ENCODE measurements at regions not wholly inside any gene's neighbourhood (a gene's known extent, or its start where the extent isn't known, plus 50 kb on each side); places are given as distances from the start of the nearest gene placed in this dataset.
"Not testable (repeated sequence)": the region's sequence is repeated elsewhere in the genome, so short reads cannot be mapped to it uniquely, and the experiment has no call there.

DNA sequence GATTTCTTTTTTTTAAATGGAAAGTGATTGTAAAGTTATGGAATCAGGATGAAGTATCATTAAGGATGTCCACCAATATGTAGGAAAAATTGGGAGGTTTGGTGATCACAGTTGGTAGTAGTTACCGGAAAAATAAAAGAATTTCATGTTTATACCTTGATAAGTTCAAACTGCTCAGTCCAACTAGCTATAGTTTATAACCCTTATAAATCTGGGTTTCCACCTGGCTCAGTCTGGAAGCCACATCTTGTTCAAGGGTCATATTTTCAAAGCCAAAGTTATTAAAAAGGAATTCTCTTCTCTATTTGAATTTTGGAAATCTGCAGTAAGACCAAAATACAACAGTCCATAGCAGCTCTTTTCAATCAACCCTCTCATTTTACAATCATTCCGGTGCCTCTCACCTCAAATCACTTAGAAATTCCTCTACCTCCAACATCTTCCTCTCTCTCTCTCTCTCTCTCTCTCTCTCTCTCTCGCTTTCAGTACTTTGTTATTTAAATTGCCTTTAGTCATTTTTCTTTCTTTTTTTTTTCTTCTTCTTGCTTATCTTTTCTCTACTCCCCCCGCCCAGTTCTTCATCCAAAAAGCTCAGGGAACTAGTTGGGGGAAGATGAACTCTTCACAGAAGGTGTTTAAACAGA is 186.2 kb upstream of the TBC1D5 start:
- intact Hi-C loops (cut with DNase I) = no loop called here
- no peak for DNase-seq

GRCh38 chr3:17927036-17927435 is 184.6 kb upstream of the TBC1D5 start:
- DNase-seq = no peak
- intact Hi-C loops (cut with DNase I) = no loop called here

DNA sequence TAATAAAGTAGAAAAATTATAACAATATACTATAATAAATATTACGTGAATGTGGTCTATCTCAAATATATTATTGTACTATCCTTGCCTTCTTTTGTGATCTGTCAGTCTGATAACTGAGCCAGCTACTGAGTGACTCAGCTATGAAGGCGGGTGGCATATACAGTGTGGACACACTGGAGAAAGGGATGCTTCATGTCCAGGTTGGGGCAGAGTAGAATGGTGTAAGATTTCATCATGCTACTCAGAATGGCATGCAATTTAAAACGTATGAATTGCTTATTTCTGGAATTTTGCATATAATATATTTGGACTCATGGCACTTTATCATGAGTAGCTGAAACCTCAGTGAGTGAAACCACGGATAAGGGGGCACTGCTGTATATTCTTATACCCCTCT is 172.9 kb upstream of the TBC1D5 start:
- intact Hi-C loops (cut with DNase I) = no loop called here

GRCh38 chr3:17913359-17913758 is 170.9 kb upstream of the TBC1D5 start:
- DNase-seq = no peak
- intact Hi-C loops (cut with DNase I) = no loop called here

More for the DNA sequence above, 172.9 kb upstream of the TBC1D5 start:
- no peak for DNase-seq

GRCh38 chr3:17911986-17912760 is 169.7 kb upstream of the TBC1D5 start:
- no peak for DNase-seq
- intact Hi-C loops (cut with DNase I) = no loop called here

DNA sequence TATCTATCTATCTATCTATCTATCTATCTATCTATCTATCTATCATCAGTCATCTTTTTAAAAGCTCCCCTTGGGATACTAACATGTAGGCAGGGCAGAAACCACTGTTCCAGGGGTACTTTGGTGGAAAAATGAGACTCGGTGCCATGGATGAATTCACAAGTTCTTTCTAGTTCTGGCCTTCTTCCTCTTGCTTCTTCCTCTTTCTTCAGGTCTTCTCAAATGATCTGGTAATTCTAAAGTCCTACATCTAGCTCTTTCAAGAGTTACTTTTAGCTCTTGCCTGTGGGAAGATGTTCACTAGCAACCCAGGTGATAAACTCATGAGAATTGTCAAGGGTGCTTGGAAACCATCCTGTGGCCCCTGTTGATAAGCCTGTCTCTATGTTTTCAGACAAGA is 168.5 kb upstream of the TBC1D5 start:
- DNase-seq = no peak
- intact Hi-C loops (cut with DNase I) = no loop called here

GRCh38 chr3:17909714-17910113 is 167.3 kb upstream of the TBC1D5 start:
- intact Hi-C loops (cut with DNase I) = no loop called here
- no peak for DNase-seq

DNA sequence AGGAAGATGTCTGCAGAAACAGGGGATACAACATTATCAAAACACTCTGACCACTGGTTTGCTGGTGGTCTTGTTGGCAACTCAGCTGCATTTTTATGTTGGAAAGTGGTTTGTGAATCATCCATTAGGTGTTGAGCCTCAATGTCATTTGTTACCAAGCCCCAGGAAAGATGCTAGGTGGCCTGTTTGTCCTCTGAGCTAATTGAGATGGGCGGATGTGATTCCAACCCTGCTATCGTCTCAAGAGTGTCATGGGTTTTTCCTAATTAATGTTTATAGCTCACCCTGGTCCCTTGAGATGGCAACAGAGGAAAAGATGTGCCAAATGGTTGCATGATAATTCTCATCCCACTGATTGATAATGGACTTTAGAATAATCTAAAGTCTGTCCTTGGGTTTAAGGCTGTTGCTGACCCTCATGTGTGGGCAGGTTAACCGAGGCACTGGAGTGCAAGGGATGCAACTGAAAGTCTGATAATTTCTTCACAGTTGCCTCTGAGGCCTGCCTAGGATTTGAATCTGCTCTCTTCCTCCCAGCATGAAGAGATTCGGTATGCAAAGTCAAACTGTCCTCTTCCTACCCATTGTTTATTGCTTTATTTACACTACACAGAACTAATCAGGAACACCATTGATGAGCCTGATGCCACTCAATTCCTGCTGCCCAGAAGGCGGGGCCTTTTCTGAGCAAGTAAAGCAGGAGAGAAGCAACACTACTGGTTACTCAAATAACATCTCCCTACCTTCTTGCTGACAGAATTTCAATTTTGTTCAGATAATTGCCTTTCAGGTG is 166.2 kb upstream of the TBC1D5 start:
- DNase-seq = no peak
- intact Hi-C loops (cut with DNase I) = no loop called here

GRCh38 chr3:17905996-17906395 is 163.6 kb upstream of the TBC1D5 start:
- intact Hi-C loops (cut with DNase I) = no loop called here
- DNase-seq = peak in 1 of 10 donors; percentile 17

- intact Hi-C loops (cut with DNase I) = no loop called here
- DNase-seq = no peak
These were observed 159.5 kb upstream of the TBC1D5 start for GRCh38 chr3:17901893-17902292.

- intact Hi-C loops (cut with DNase I) = no loop called here
- peak in 3 of 10 donors; percentile 19 to 72 (median 21) for DNase-seq
These were observed 152.1 kb upstream of the TBC1D5 start for GRCh38 chr3:17894434-17895060.

GRCh38 chr3:17891139-17891856 is 148.9 kb upstream of the TBC1D5 start:
- DNase-seq = no peak
- intact Hi-C loops (cut with DNase I) = no loop called here

DNA sequence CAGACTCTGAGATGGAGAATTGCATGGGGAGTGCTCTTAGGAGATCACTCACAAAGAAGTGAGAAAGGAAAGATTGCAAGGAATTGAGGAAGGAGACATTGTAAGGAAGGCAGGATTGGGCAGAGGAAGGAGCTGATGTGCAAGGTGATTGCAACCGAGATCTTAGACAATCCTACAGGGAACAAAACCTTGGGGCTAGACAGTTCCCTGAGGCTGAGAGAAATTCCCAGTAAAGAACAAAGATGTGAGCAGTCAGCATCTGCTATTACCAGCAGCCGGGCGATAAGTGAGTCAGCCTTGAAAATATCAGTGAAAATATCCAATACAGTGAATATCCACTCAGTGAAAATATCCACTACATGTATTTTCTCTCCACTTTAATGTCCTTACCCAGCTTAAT is 143.6 kb upstream of the TBC1D5 start:
- DNase-seq = no peak
- intact Hi-C loops (cut with DNase I) = no loop called here

GRCh38 chr3:17882981-17883380 is 140.6 kb upstream of the TBC1D5 start:
- DNase-seq = no peak
- intact Hi-C loops (cut with DNase I) = no loop called here

DNA sequence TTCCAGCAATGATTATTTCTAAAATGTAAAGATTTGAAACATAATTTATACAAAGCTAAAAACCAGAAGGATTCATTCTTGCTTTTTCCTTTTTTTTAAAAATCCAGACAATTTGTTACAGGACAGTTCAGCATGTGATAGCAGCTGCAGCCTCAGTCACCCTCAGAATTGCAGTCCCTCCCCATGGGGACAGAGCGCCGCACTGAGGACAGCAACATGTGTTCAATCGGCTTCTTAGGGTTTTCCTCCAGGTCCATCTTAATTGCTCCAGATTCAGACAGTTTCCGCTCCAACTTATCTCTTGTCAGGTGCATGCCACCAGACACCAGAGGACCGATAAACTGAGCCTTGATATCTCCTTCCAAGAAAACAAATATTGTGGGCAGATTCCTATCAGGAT is 134.9 kb upstream of the TBC1D5 start:
- intact Hi-C loops (cut with DNase I) = no loop called here
- DNase-seq = peak in 1 of 10 donors; percentile 58

- DNase-seq = no peak
- intact Hi-C loops (cut with DNase I) = no loop called here
These were observed 132.2 kb upstream of the TBC1D5 start for GRCh38 chr3:17874636-17875035.

GRCh38 chr3:17872457-17872856 is 130.0 kb upstream of the TBC1D5 start:
- intact Hi-C loops (cut with DNase I) = no loop called here
- no peak for DNase-seq

DNA sequence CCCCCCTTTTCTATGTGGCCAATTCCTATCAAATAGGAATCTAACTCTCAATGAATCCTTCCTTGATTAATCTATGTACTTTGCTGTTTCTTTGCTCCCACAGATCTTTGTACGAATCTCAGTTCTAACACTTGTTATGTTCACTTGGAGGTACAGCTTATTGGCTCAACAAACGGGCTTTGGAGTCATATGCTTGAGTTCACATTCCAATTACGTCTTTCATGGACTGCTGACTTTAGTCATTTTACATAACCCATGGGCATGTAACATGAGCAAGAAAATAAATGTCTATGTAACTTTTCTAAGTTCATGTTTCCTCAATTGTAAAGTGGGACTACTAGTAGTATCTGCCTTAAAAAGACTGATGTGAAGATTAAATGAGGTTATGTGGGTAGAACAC is 123.2 kb upstream of the TBC1D5 start:
- intact Hi-C loops (cut with DNase I) = no loop called here
- no peak for DNase-seq

DNA sequence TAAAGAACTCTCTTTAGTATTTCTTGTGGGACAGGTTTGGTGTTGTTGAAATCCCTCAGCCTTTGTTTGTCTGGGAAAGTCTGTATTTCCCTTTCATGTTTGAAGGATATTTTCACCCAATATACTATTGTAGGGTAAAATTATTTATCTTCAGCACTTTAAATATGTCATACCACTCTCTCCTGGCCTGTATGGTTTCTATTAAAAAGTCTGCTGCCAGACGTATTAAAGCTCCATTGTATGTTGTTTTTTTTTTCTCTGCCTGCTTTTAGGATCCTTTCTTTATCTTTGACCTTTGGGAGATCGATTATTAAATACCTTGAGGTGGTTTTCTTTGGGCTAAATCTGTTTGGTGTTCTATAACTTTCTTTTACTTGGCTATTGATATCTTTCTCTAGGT is 119.0 kb upstream of the TBC1D5 start:
- intact Hi-C loops (cut with DNase I) = no loop called here
- DNase-seq = no peak

DNA sequence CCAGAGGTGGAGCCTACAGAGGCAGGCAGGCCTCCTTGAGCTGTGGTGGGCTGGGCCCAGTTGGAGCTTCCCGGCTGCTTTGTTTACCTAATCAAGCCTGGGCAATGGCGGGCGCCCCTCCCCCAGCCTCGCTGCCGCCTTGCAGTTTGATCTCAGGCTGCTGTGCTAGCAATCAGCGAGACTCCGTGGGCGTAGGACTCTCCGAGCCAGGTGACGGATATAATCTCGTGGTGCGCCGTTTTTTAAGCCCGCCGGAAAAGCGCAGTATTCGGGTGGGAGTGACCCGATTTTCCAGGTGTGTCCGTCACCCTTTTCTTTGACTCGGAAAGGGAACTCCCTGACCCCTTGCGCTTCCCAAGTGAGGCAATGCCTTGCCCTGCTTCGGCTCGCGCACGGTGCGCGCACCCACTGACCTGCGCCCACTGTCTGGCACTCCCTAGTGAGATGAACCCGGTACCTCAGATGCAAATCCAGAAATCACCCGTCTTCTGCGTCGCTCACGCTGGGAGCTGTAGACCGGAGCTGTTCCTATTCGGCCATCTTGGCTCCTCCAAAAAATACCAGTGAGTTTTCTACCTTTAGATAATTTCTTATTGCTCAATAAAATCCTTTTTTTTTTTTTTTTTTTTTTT is 118.5 kb upstream of the TBC1D5 start:
- DNase-seq; intact Hi-C loops (cut with DNase I): not testable (repeated sequence)

All from posterior cingulate gyrus (tissue), 11 donors.